A673 (cell line): ENCODE measurements at regions not wholly inside any gene's neighbourhood (a gene's known extent, or its start where the extent isn't known, plus 50 kb on each side); places are given as distances from the start of the nearest gene placed in this dataset.

Source experiments
- BruUV-seq: library from RNA; stranded (reverse); fragments of 400-500 nt; replicated peaks from 2 replicates; lab custom pipeline; 2021; lab: Mats Ljungman, UMichigan
- CTCF ChIA-PET: fragments of 300-600 bp; sonication (Branson Sonifier 250); formaldehyde crosslinking; loops from one replicate; lab custom pipeline; 2022; ENCODE audit warnings: antibody characterized with exemption; lab: Charles Lee
- POLR2A ChIA-PET: fragments of 300-600 bp; sonication (Branson Sonifier 250); formaldehyde crosslinking; loops from one replicate; lab custom pipeline; 2022; ENCODE audit warnings: antibody characterized with exemption; ENCODE audit not compliant: low non-redundant PET; lab: Charles Lee
- DNase-seq: peaks from one replicate; pipeline ENCODE4 v3.0.0-alpha.2; 2015; ENCODE audit warnings: low spot score
- H3K27ac ChIP-seq: fragments of 200-600 bp; sonication (generic); 2 replicates; pipeline ENCODE4 v1.5.1; 2016; ENCODE audit warnings: mixed run types, low read depth, mild to moderate bottlenecking, mixed read lengths, antibody characterized with exemption, low read length; ENCODE audit not compliant: poor library complexity, severe bottlenecking
- H3K27me3 ChIP-seq: fragments of 200-600 bp; sonication (generic); replicated peaks from 2 replicates; pipeline ENCODE4 v1.6.1; 2017; ENCODE audit warnings: mixed run types, low read depth, mild to moderate bottlenecking, mixed read lengths, antibody characterized with exemption, low read length; ENCODE audit not compliant: insufficient read depth, poor library complexity
- H3K36me3 ChIP-seq: fragments of 200-600 bp; sonication (generic); 2 replicates; pipeline ENCODE4 v1.6.1; 2016; ENCODE audit warnings: mixed run types, mild to moderate bottlenecking, mixed read lengths, antibody characterized with exemption, low read length; ENCODE audit not compliant: insufficient read depth, poor library complexity, severe bottlenecking
- H3K4me1 ChIP-seq: fragments of 200-600 bp; sonication (generic); 2 replicates; pipeline ENCODE4 v1.6.1; 2017; ENCODE audit warnings: mixed run types, mild to moderate bottlenecking, mixed read lengths, antibody characterized with exemption, low read length; ENCODE audit not compliant: insufficient read depth, poor library complexity, severe bottlenecking
- H3K4me3 ChIP-seq: fragments of 200-600 bp; sonication (generic); 2 replicates; pipeline ENCODE4 v1.5.1; 2016; ENCODE audit warnings: low read depth, mixed run types, mild to moderate bottlenecking, mixed read lengths, low read length; ENCODE audit not compliant: poor library complexity, severe bottlenecking
- H3K9me3 ChIP-seq: fragments of 200-600 bp; sonication (generic); 2 replicates; pipeline ENCODE4 v1.6.1; 2016; ENCODE audit warnings: mixed run types, low read depth, mild to moderate bottlenecking, mixed read lengths, antibody characterized with exemption, low read length; ENCODE audit not compliant: poor library complexity, severe bottlenecking
- EZH2 ChIP-seq: fragments of 200-600 bp; sonication (generic); IDR thresholded peaks from 2 replicates; pipeline ENCODE4 v1.6.1; 2017; ENCODE audit warnings: borderline replicate concordance, low read depth, mild to moderate bottlenecking, mixed read lengths, antibody characterized with exemption, low read length; ENCODE audit not compliant: poor library complexity, severe bottlenecking
- intact Hi-C: fragments of 100-400 bp; cut with micrococcal nuclease; formaldehyde crosslinking; loops from one replicate; pipeline ENCODE4 v1.10.0; 2022; ENCODE audit not compliant: unreplicated experiment
- TF ChIP-seq, protein P1 (sequence below): fragments of 300-800, 200-600 bp; sonication (generic); conservative IDR thresholded peaks from 2 replicates; pipeline ENCODE4 v1.5.1; 2017; ENCODE audit warnings: low read depth, mild to moderate bottlenecking, antibody characterized with exemption, low read length, moderate library complexity, mixed read lengths

DNA sequence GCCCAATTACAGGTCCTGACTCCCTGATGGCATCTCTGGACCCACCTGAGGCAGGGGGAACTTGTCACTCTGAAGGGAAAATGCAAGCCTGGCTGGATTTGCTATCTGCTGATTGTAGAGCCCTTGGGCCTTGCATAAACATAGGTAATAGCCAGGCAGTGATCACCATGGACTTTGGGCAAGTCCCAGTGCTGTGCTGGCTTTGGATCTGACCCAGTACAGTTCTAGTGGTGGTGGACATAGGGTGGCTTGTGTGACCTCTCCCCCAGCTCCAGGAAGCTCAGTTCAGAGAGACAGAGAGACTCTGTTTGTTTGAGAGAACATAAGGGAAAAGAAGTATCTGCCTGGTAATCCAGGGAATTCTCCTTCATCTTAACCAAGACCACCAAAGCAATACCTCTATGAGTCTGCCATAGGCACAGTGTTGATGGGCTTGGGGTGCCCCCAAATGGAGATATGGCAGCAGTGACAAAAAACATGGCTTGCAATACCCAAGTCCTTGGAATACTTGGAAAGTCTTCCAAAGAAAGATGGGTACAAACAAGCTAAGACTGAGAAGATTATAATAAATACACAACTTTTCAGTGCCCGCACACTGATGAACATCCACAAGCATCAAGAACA lies 348.5 kb downstream of the PYDC2 start:
- no peak overlapping the region for H3K4me3 ChIP-seq
- intact Hi-C loops: loop anchor here (2.0 to 10.0 kb wide), 4 partner anchors 307 to 675 kb away; no protein-coding TSS in a partner anchor
- DNase-seq: peak; percentile 64
- H3K9me3 ChIP-seq: peaks cover 3% of the 10 kb centered on the region
- no TSS peak for BruUV-seq
- no peaks in the 10 kb centered on the region for H3K36me3 ChIP-seq
- H3K4me1 ChIP-seq: peaks cover 3% of the 10 kb centered on the region
- TF ChIP-seq, protein P1, sequence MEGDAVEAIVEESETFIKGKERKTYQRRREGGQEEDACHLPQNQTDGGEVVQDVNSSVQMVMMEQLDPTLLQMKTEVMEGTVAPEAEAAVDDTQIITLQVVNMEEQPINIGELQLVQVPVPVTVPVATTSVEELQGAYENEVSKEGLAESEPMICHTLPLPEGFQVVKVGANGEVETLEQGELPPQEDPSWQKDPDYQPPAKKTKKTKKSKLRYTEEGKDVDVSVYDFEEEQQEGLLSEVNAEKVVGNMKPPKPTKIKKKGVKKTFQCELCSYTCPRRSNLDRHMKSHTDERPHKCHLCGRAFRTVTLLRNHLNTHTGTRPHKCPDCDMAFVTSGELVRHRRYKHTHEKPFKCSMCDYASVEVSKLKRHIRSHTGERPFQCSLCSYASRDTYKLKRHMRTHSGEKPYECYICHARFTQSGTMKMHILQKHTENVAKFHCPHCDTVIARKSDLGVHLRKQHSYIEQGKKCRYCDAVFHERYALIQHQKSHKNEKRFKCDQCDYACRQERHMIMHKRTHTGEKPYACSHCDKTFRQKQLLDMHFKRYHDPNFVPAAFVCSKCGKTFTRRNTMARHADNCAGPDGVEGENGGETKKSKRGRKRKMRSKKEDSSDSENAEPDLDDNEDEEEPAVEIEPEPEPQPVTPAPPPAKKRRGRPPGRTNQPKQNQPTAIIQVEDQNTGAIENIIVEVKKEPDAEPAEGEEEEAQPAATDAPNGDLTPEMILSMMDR: peak; percentile 67
- no peak for TF ChIP-seq EZH2
- H3K27ac ChIP-seq: no peak overlapping the region
- ChIA-PET CTCF (no interaction called here), POLR2A (no interaction called here)
- H3K27me3 ChIP-seq: no peaks in the 10 kb centered on the region

DNA sequence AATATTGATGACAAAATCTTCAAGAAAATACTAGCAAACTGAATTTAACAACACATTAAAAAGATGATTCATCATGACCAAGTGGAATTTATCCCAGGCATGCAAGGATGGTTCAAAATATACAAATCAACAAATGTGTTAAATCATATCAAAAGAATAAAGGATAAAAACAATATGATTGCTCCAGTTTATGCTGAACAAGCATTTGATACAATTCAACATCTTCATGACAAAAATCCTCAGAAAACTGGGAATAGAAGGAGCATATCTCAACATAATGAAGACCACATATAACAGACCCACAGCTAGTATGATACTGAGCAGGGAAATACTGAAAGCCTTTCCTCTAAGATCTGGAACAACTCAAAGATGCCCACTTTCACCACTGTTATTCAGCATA lies 352.3 kb downstream of the PYDC2 start:
- TF ChIP-seq EZH2: no peak
- TF ChIP-seq, protein P1: no peak
- intact Hi-C loops: no loop called here
- CTCF ChIA-PET: no interaction called here
- H3K9me3 ChIP-seq: peaks cover 5% of the 10 kb centered on the region
- no peaks in the 10 kb centered on the region for H3K36me3 ChIP-seq
- no peaks in the 10 kb centered on the region for H3K27me3 ChIP-seq
- H3K27ac ChIP-seq: no peak overlapping the region
- no TSS peak for BruUV-seq
- H3K4me1 ChIP-seq: no peaks in the 10 kb centered on the region
- POLR2A ChIA-PET: no interaction called here
- no peak for DNase-seq
- H3K4me3 ChIP-seq: no peak overlapping the region

DNA sequence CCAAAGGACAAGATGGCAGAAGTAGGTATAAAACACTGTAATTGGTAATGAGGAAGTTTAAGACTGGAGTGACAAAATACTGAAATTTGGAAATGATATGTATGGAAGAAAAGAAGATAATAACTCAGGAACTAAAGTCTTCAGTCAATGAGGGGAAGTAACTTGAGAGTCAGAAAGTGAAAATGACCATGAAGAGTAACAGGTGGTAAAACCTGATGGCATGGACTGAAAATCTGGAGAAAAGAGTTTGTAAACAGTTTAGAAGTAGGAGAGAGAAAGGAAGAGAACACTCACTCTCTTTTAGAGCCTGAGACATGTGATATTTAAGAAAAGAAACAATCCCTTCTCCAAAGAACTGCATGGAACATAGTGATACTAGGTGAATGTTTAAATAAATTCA lies 387.9 kb downstream of the PYDC2 start:
- H3K4me1 ChIP-seq: no peaks in the 10 kb centered on the region
- intact Hi-C loops: no loop called here
- H3K27me3 ChIP-seq: no peaks in the 10 kb centered on the region
- H3K9me3 ChIP-seq: no peaks in the 10 kb centered on the region
- ChIA-PET POLR2A (no interaction called here), CTCF (no interaction called here)
- no TSS peak for BruUV-seq
- DNase-seq: no peak
- no peak for TF ChIP-seq EZH2
- TF ChIP-seq, protein P1: no peak
- H3K4me3 ChIP-seq: no peak overlapping the region
- no peaks in the 10 kb centered on the region for H3K36me3 ChIP-seq
- no peak overlapping the region for H3K27ac ChIP-seq
